ENCODE measurements at regions not wholly inside any gene's neighbourhood (a gene's known extent, or its start where the extent isn't known, plus 50 kb on each side); places are given as distances from the start of the nearest gene placed in this dataset.

GRCh38 chr14:84253326-84253725, 1276.6 kb upstream of the FLRT2 start:
- TF ChIP-seq CTCF (IDR thresholded peaks at IDR 0.05) (no peak), POLR2AphosphoS5 (IDR thresholded peaks at IDR 0.05) (no peak), EP300 (IDR thresholded peaks at IDR 0.05; ENCODE audit: low read depth) (no peak), POLR2A (IDR thresholded peaks at IDR 0.05) (no peak)

Measured in transverse colon (tissue), 4 donors.